HG03575 (cell line): ENCODE measurements at regions not wholly inside any gene's neighbourhood (a gene's known extent, or its start where the extent isn't known, plus 50 kb on each side); places are given as distances from the start of the nearest gene placed in this dataset.
"Not testable (repeated sequence)": the region's sequence is repeated elsewhere in the genome, so short reads cannot be mapped to it uniquely, and the experiment has no call there.

Experiments used
- ATAC-seq: cut with Tn5 transposase; IDR thresholded peaks from one replicate; pipeline ENCODE4 v1.9.1; 2021; ENCODE audit not compliant: unreplicated experiment, insufficient number of reproducible peaks, low FRiP score; ENCODE audit errors: extremely low read depth

GRCh38 chr1:105485207-105485606, 1571.3 kb upstream of the PRMT6 start:
- ATAC-seq: no peak

- no peak for ATAC-seq
These were observed 1563.6 kb upstream of the PRMT6 start for GRCh38 chr1:105492921-105493320.

- no peak for ATAC-seq
These were observed 1540.4 kb upstream of the PRMT6 start for GRCh38 chr1:105516068-105516467.

GRCh38 chr1:105533996-105534395, 1522.5 kb upstream of the PRMT6 start:
- ATAC-seq: no peak

- no peak for ATAC-seq
These were observed 1512.0 kb upstream of the PRMT6 start for GRCh38 chr1:105544475-105544874.

GRCh38 chr1:105556266-105556665, 1500.2 kb upstream of the PRMT6 start:
- no peak for ATAC-seq

- ATAC-seq: no peak
These were observed 1498.5 kb upstream of the PRMT6 start for GRCh38 chr1:105558023-105558422.

- no peak for ATAC-seq
These were observed 1491.5 kb upstream of the PRMT6 start for GRCh38 chr1:105565006-105565405.

- no peak for ATAC-seq
These were observed 1470.7 kb upstream of the PRMT6 start for GRCh38 chr1:105585791-105586190.

- ATAC-seq: no peak
These were observed 1464.8 kb upstream of the PRMT6 start for GRCh38 chr1:105591681-105592080.

GRCh38 chr1:105608713-105609112, 1447.8 kb upstream of the PRMT6 start:
- ATAC-seq: no peak

- ATAC-seq: no peak
These were observed 1430.0 kb upstream of the PRMT6 start for GRCh38 chr1:105626276-105626987.

- ATAC-seq: not testable (repeated sequence)
These were observed 1425.2 kb upstream of the PRMT6 start for GRCh38 chr1:105631153-105631744.

- no peak for ATAC-seq
These were observed 1423.9 kb upstream of the PRMT6 start for GRCh38 chr1:105632342-105633196.

GRCh38 chr1:105636052-105636451, 1420.4 kb upstream of the PRMT6 start:
- ATAC-seq: no peak

GRCh38 chr1:105641407-105641806, 1415.1 kb upstream of the PRMT6 start:
- no peak for ATAC-seq

- ATAC-seq: no peak
These were observed 1404.4 kb upstream of the PRMT6 start for GRCh38 chr1:105652109-105652508.

- ATAC-seq: no peak
These were observed 1401.4 kb upstream of the PRMT6 start for GRCh38 chr1:105655032-105655431.

- no peak for ATAC-seq
These were observed 1392.0 kb upstream of the PRMT6 start for GRCh38 chr1:105664495-105664894.

GRCh38 chr1:105678334-105678733, 1378.1 kb upstream of the PRMT6 start:
- no peak for ATAC-seq
